Stomach smooth muscle (tissue), 2 donors: ENCODE measurements at regions not wholly inside any gene's neighbourhood (a gene's known extent, or its start where the extent isn't known, plus 50 kb on each side); places are given as distances from the start of the nearest gene placed in this dataset.

Source experiments
- H3K27ac ChIP-seq: one replicate; pipeline ENCODE4 v1.7.0; 2013; ENCODE audit warnings: mild to moderate bottlenecking, low read length, inconsistent platforms
- H3K27me3 ChIP-seq, 2 donors: one replicate each; pipeline ENCODE4 v1.7.0; 2013; ENCODE audit warnings: low read length in 2 of 2; ENCODE audit not compliant: insufficient read depth in 2 of 2, control insufficient read depth in 1 of 2
- H3K36me3 ChIP-seq, 2 donors: one replicate each; pipeline ENCODE4 v1.7.0; 2013; ENCODE audit warnings: low read length in 2 of 2; ENCODE audit not compliant: control insufficient read depth in 2 of 2, insufficient read depth in 2 of 2
- H3K4me1 ChIP-seq: one replicate; pipeline ENCODE4 v1.7.0; 2013; ENCODE audit warnings: low read length; ENCODE audit not compliant: control insufficient read depth, insufficient read depth
- H3K4me3 ChIP-seq, 2 donors: one replicate each; pipeline ENCODE4 v1.7.0; 2013; ENCODE audit warnings: low read length in 2 of 2
- H3K9ac ChIP-seq, 2 donors: one replicate each; pipeline ENCODE4 v1.7.0; 2013; ENCODE audit warnings: low read length in 2 of 2, mild to moderate bottlenecking in 1 of 2
- H3K9me3 ChIP-seq, 2 donors: one replicate each; pipeline ENCODE4 v1.7.0; 2013; ENCODE audit warnings: low read length in 2 of 2; ENCODE audit not compliant: control insufficient read depth in 2 of 2
- donor health status: healthy.
- donor health status: Pancreatic carcinoma.

DNA sequence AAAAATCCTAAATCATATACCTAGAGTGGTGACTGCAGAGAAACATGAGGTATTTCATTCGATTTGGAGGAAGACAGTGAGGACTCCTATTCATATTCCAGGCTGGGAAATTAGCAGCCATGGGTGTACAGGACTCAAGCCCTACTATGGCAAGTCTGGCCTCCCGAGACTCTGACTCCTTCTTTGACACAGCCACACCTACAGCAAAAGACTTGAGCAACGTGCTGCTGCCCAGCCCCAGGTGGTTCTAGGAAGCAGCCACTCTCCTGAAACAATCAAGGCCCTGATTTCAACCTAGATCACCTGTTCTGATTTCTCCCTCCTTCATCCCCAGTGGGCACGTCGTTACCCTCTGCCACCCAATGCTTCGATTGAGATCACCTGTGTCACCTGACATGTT is 84.0 kb upstream of the ATP11B start:
- Histone ChIP-seq H3K4me1 (no peaks in the 10 kb centered on the region), H3K36me3 (no peaks in the 10 kb centered on the region), H3K4me3 (no peak overlapping the region)

DNA sequence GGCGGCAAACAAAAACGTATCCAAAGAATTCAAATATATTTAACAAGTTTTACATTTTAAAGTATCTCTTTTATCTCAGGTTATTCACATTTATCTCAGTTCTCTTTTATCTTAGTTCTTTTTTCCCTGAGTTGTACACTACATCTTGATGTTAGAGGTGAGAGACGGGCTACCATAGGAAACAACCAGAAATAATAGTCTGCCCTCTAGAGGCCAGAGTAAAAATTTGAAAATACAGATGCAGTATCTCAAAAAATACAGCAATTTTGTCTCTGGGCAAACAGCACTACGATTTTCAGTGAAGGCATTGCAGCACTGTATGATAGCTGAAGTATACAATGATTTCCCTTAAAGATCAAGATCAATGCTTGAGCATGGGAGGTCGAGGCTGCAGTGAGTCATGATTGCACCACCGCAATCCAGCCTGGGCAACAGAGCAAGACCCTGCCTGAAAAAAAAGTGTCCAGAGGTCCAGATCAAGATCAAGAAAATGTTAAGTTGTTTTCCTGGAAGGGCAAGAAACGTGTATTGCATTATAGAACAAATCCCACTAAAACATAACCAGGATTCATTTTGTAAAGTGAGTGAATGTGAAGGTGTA is 82.6 kb upstream of the ATP11B start:
- no peaks in the 10 kb centered on the region for H3K9me3 ChIP-seq
- H3K36me3 ChIP-seq, result no peaks in the 10 kb centered on the region
- H3K9ac ChIP-seq, result no peak overlapping the region
- no peak overlapping the region for H3K27ac ChIP-seq
- H3K4me3 ChIP-seq, result no peak overlapping the region
- H3K27me3 ChIP-seq, result no peaks in the 10 kb centered on the region
- H3K4me1 ChIP-seq, result no peaks in the 10 kb centered on the region

More for the DNA sequence above, 84.0 kb upstream of the ATP11B start:
- H3K27me3 ChIP-seq, result peaks cover 0 to 3% of the 10 kb centered on the region in 2 donors
- no peaks in the 10 kb centered on the region for H3K9me3 ChIP-seq
- no peak overlapping the region for H3K9ac ChIP-seq
- no peak overlapping the region for H3K27ac ChIP-seq

DNA sequence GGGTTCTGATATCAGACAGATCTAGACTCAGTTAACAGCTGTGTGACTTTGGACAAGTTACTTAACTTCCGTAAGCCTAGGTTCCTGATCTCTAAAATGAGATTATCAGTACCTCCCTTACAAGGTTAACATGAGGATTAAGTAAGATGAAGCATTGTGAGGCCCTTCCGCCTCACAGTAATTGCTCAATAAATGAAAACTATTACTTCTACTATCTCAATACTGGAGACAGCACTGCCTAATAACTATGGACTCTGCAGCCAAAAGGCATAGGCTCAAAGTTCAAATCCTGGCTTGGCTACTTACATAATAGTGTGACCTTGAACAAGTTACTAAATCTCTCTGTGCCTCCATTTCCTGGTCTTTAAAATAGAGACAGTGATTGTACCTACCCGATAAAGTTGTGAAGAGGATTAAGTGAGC is 82.0 kb upstream of the ATP11B start:
- no peak overlapping the region for H3K27ac ChIP-seq
- H3K36me3 ChIP-seq, result no peaks in the 10 kb centered on the region
- no peak overlapping the region for H3K4me3 ChIP-seq
- H3K4me1 ChIP-seq, result no peaks in the 10 kb centered on the region
- H3K27me3 ChIP-seq, result no peaks in the 10 kb centered on the region
- no peaks in the 10 kb centered on the region for H3K9me3 ChIP-seq
- H3K9ac ChIP-seq, result no peak overlapping the region

DNA sequence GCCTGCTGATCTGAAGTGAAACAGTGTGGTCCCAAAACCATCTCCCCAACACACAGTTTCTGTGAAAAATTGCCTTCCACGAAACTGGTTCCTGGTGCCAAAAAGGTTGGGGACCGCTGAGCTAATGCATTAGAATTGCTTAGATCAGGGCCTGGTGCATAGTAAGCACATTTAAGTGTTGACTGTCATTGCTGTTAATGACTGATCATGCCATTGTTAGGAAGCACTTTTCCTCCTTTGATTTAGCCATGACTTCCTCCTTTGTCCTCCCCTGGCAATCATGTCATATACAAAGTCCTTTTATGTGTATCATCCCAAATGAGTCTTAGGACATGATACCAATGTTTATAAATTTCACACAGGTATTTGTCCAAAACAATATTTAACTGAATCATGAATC is 81.5 kb upstream of the ATP11B start:
- Histone ChIP-seq H3K27me3 (no peaks in the 10 kb centered on the region), H3K4me1 (no peaks in the 10 kb centered on the region), H3K36me3 (no peaks in the 10 kb centered on the region), H3K9me3 (no peaks in the 10 kb centered on the region), H3K4me3 (no peak overlapping the region), H3K27ac (no peak overlapping the region), H3K9ac (no peak overlapping the region)

DNA sequence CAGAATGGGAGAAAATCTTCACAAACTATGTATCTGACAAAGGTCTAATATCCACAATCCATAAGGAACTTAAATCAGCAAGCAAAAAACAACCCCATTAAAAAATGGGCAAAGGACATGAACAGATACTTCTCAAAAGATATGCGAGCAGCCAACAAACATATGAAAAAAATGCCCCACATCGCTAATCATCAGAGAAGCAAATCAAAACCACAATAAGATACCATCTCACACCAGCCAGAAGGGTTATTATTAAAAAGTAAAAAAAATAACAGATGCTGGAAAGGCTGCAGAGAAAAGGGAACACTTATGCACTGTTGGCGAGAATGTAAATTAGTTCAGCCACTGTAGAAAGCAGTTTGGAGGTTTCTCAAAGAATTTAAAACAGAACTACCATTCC is 80.2 kb upstream of the ATP11B start:
- H3K9ac ChIP-seq, result no peak overlapping the region
- H3K27me3 ChIP-seq, result no peaks in the 10 kb centered on the region
- no peak overlapping the region for H3K4me3 ChIP-seq
- no peaks in the 10 kb centered on the region for H3K9me3 ChIP-seq
- H3K27ac ChIP-seq, result no peak overlapping the region
- H3K4me1 ChIP-seq, result no peaks in the 10 kb centered on the region
- no peaks in the 10 kb centered on the region for H3K36me3 ChIP-seq

DNA sequence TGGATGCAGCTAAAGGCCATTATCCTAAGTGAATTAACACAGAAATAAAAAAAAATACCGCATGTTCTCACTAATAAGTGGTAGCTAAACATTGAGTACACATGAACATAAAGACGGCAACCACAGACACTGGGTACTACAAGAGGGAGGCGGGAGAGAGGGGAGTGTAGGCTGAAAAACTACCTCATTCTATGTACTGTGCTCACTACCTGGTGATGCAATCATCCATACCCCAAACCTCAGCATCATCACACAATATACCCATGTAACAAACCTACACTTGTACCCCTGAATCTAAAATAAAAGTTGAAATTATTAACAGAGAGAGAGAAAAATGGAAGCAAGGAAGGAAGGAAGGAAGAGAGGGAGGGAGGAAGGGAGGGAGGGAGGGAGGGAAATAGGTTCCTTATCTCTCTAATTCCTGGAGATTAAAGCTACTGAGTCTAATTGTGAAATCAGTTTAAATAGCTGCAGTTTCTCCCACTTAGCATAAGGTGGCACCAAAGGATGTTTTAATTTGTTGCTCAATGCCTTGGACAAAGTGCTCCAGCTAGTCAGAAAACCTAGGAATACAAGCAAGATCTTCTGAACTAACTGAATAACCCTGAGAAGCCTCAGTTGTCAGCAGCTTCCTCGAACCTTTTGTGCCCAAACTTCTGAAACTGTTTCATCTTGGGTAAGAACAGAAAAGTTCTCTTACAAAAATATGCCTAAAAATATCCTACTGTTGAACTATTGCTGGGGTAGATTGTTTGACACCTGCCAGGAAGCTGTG is 79.4 kb upstream of the ATP11B start:
- Histone ChIP-seq H3K4me3 (no peak overlapping the region), H3K9me3 (no peaks in the 10 kb centered on the region), H3K9ac (no peak overlapping the region), H3K27ac (no peak overlapping the region), H3K27me3 (no peaks in the 10 kb centered on the region), H3K36me3 (no peaks in the 10 kb centered on the region), H3K4me1 (no peaks in the 10 kb centered on the region)

DNA sequence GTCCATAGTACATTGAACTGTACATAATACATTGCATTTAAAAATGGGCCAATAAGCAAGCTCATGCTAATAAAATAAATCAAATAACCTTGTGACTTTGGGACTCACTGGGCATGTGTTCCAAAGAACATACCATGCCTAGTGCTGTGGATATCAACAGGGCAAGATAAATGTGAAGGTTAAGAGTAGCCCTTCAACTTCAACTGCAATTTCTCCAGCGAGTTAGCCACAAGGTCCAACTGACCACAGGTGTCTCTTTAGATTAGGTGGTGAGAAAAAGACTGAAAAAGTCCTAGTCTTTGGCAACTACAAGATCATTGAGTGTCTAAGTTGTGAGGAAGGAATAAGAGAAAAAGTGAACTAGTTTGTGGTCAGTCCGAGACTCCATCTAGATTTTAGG is 78.3 kb upstream of the ATP11B start:
- Histone ChIP-seq H3K9me3 (no peaks in the 10 kb centered on the region), H3K27me3 (no peaks in the 10 kb centered on the region), H3K9ac (no peak overlapping the region), H3K4me1 (no peaks in the 10 kb centered on the region), H3K27ac (no peak overlapping the region), H3K36me3 (no peaks in the 10 kb centered on the region), H3K4me3 (no peak overlapping the region)

DNA sequence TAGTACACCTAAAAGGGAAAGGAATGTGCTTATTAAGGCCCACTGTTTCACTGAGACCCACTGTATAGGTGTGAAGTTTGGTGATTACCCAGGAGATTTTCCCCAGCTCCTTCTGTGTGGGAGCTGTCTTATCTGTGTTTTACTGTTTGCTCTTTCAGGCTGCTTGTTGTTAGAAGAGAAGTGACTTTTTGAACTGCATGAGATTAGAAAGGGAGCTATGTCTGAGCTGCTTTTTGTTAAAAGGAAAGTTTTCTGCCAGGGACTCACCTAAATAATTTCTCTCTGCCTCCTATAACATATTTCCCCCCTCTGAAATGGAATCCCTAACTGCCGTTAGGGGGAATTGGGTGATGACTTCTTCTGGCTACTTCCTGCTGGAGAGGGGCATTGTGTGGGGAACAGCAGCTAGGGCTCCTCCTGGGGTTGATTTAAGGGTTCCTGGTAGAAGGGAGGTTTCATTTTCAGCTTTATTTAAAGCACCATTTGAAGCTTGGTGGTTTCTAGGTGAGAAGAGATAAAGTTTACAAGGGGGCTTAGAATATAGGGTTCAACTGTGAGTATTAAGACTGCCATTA is 77.1 kb upstream of the ATP11B start:
- H3K27ac ChIP-seq, result no peak overlapping the region

DNA sequence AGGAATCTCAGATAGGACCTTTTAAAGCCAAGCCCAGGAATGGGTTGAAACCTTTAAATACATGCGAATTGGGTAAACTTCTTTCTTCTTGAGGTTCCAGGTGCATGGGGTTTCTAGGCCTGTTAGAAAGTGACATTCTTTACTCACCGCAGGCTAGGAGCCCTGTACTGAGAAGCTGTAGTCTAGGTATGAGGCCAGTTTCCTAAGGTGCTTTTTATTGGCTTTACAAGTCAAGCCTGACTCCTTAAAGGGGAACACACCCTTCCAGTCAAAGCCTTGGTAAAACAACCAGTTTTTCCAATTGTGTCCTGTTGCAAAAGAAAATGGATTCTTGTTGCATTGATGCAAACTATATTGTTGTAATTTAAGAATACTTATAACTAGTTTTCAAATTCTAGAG is 76.1 kb upstream of the ATP11B start:
- H3K36me3 ChIP-seq, result no peaks in the 10 kb centered on the region
- H3K4me3 ChIP-seq, result no peak overlapping the region
- no peaks in the 10 kb centered on the region for H3K9me3 ChIP-seq
- no peaks in the 10 kb centered on the region for H3K4me1 ChIP-seq
- no peaks in the 10 kb centered on the region for H3K27me3 ChIP-seq
- H3K27ac ChIP-seq, result no peak overlapping the region
- no peak overlapping the region for H3K9ac ChIP-seq

More for the DNA sequence above, 77.1 kb upstream of the ATP11B start:
- no peak overlapping the region for H3K4me3 ChIP-seq
- H3K36me3 ChIP-seq, result no peaks in the 10 kb centered on the region
- no peaks in the 10 kb centered on the region for H3K9me3 ChIP-seq
- no peaks in the 10 kb centered on the region for H3K4me1 ChIP-seq
- no peaks in the 10 kb centered on the region for H3K27me3 ChIP-seq
- no peak overlapping the region for H3K9ac ChIP-seq

DNA sequence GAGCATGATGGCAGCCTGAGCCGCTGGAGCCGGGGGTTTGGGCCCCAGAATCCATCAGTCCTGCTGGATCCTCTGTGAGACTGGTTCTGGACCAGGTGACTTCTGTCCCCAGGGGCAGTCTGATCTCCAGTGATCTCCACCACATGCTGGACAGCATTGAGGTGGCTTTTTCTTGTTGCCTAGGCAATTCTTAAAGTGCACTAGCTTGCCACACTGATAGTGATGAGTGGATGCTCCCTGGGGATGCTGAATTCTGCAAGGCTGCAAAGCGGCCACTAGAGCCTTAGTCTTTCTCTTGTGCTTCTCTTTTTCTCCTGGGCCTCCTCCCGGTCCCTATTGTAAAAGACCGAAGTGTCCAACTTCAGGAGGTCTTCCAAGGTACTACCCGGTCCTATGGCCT is 70.4 kb upstream of the ATP11B start:
- Histone ChIP-seq H3K4me1 (no peaks in the 10 kb centered on the region), H3K4me3 (no peak overlapping the region), H3K9me3 (no peaks in the 10 kb centered on the region), H3K27ac (no peak overlapping the region), H3K36me3 (no peaks in the 10 kb centered on the region), H3K9ac (no peak overlapping the region), H3K27me3 (peaks cover 0 to 3% of the 10 kb centered on the region in 2 donors)

DNA sequence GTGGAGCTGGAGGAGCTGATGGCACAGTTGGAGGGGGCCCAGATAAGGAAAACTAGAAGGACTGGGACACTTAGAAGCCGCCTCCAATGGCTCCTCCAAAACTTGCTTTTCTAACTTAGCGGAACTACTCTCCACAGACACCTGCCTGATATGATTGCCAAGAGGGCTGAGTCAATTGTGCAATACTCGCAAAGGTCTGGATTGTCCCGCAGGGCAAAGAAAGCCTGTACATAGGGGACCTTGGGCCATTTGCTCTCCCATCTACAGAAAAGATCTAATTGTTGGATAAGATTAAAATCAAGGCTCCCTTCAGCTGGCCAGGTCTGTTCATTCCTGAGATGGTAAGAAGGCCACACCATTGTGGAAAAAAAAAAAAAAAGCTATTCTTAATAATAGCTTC is 69.7 kb upstream of the ATP11B start:
- H3K9me3 ChIP-seq, result no peaks in the 10 kb centered on the region
- H3K4me3 ChIP-seq, result no peak overlapping the region
- no peaks in the 10 kb centered on the region for H3K4me1 ChIP-seq
- peaks cover 0 to 3% of the 10 kb centered on the region in 2 donors for H3K27me3 ChIP-seq
- no peaks in the 10 kb centered on the region for H3K36me3 ChIP-seq
- H3K27ac ChIP-seq, result no peak overlapping the region
- no peak overlapping the region for H3K9ac ChIP-seq
